Gastrocnemius medialis (tissue), 4 donors: ENCODE measurements at regions not wholly inside any gene's neighbourhood (a gene's known extent, or its start where the extent isn't known, plus 50 kb on each side); places are given as distances from the start of the nearest gene placed in this dataset.

ENCODE experiments used
- ATAC-seq, 2 donors: fragments of 150-250 bp; one replicate each; pipeline ENCODE4 v1.9.1; 2016
- DNase-seq, 2 donors: peaks; one replicate each; pipeline ENCODE4 v3.0.0-alpha.2; 2019
- H3K27ac ChIP-seq, 4 donors: fragments of 200-600 bp; sonication (generic); 1 replicate in 1 of 4; 2 replicates in 3 of 4; pipeline ENCODE4 v1.5.1; 2016 to 2018; ENCODE audit warnings: mild to moderate bottlenecking in 2 of 4, moderate library complexity in 1 of 4
- H3K27me3 ChIP-seq, 3 donors: fragments of 200-600 bp; sonication (generic) in 2 of 3; 1 replicate in 1 of 3; 2 replicates in 2 of 3; pipeline versions ENCODE4 v1.5.1 to v1.6.0; 2016 to 2019; ENCODE audit warnings: mild to moderate bottlenecking in 1 of 3, moderate library complexity in 1 of 3
- H3K36me3 ChIP-seq, 2 donors: fragments of 200-600 bp; sonication (generic) in 1 of 2; one replicate each; pipeline ENCODE4 v1.5.1; 2017 to 2018
- H3K4me1 ChIP-seq, 2 donors: fragments of 200-600 bp; sonication (generic) in 1 of 2; one replicate each; pipeline ENCODE4 v1.5.1; 2016 to 2017; ENCODE audit warnings: mild to moderate bottlenecking in 2 of 2
- H3K4me3 ChIP-seq, 4 donors: fragments of 200-600 bp; sonication (generic) in 3 of 4; 1 replicate in 1 of 4; 2 replicates in 3 of 4; pipeline ENCODE4 v1.5.1; 2016 to 2019; ENCODE audit warnings: mild to moderate bottlenecking in 2 of 4
- H3K9me3 ChIP-seq, 3 donors: fragments of 200-600 bp; sonication (generic) in 2 of 3; 1 replicate in 1 of 3; 2 replicates in 2 of 3; pipeline ENCODE4 v1.5.1; 2016 to 2019
- POLR2A ChIP-seq, 2 donors: fragments of 450-650 bp; IDR thresholded peaks; one replicate each; pipeline ENCODE4 v1.6.1; 2017; ENCODE audit warnings: antibody characterized with exemption in 2 of 2, mild to moderate bottlenecking in 2 of 2, moderate library complexity in 2 of 2
- in situ Hi-C, 4 donors: fragments of 200-750 bp; cut with MboI; loops; one replicate each; pipeline versions ENCODE4 v1.15.0 to v1.8.0; 2017; ENCODE audit warnings: low sequenced_read_pairs in 4 of 4
- intact Hi-C: fragments of 100-400 bp; cut with DNase I; formaldehyde crosslinking; loops from one replicate; pipeline ENCODE4 v1.15.1; 2023; ENCODE audit warnings: low total_unique reads
- TF ChIP-seq, protein P1 (sequence below), 5 experiments: fragments of 450-650 bp in 3 of 5; fragments of 200-600 bp in 2 of 5; sonication (generic) in 2 of 5; IDR thresholded peaks in 4 of 5; conservative IDR thresholded peaks in 1 of 5; 1 replicate in 4 of 5; 2 replicates in 1 of 5; pipeline ENCODE4 v1.5.1; 2016 to 2019; ENCODE audit warnings: antibody characterized with exemption in 5 of 5, mild to moderate bottlenecking in 3 of 5, moderate library complexity in 3 of 5

- in situ Hi-C loops (no loop called here), intact Hi-C loops (no loop called here)
- TF ChIP-seq POLR2A (IDR thresholded peaks at IDR 0.05), result no peak
- TF ChIP-seq, protein P1, sequence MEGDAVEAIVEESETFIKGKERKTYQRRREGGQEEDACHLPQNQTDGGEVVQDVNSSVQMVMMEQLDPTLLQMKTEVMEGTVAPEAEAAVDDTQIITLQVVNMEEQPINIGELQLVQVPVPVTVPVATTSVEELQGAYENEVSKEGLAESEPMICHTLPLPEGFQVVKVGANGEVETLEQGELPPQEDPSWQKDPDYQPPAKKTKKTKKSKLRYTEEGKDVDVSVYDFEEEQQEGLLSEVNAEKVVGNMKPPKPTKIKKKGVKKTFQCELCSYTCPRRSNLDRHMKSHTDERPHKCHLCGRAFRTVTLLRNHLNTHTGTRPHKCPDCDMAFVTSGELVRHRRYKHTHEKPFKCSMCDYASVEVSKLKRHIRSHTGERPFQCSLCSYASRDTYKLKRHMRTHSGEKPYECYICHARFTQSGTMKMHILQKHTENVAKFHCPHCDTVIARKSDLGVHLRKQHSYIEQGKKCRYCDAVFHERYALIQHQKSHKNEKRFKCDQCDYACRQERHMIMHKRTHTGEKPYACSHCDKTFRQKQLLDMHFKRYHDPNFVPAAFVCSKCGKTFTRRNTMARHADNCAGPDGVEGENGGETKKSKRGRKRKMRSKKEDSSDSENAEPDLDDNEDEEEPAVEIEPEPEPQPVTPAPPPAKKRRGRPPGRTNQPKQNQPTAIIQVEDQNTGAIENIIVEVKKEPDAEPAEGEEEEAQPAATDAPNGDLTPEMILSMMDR (IDR thresholded peaks at IDR 0.05 in 4 of 5, conservative IDR thresholded peaks at IDR 0.05 in 1 of 5), result no peak
- Histone ChIP-seq H3K9me3 (no peaks in the 10 kb centered on the region), H3K36me3 (no peaks in the 10 kb centered on the region), H3K27ac (no peak overlapping the region), H3K4me3 (no peak overlapping the region), H3K27me3 (no peaks in the 10 kb centered on the region), H3K4me1 (no peaks in the 10 kb centered on the region)
- ATAC-seq, result no peak
- DNase-seq, result no peak
Observed at GRCh38 chrX:810186-810585, 179.6 kb downstream of the SHOX start.

DNA sequence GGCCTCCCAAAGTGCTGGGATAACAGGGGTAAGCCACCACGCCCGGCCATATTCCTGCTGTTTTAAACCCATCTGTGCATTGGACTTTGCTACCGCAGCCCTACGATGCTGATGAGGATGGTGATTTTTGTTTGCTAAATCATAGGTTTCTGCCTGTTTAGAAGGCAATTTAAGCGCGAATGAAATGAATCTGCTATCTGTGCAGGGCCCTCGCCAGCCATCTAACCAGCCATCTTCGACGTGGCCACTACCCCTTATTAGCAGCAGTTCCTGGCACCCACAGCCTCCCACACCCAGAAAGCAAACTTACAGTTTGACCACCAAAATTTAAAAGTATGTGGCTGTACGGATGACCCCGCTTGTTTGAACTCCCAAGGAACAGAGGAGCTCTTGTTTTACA, 178.5 kb downstream of the SHOX start:
- no peaks in the 10 kb centered on the region for H3K27me3 ChIP-seq
- DNase-seq (no peak), ATAC-seq (no peak)
- intact Hi-C loops (no loop called here), in situ Hi-C loops (no loop called here)
- no peaks in the 10 kb centered on the region for H3K36me3 ChIP-seq
- H3K27ac ChIP-seq, result no peak overlapping the region
- TF ChIP-seq POLR2A (IDR thresholded peaks at IDR 0.05), result no peak
- TF ChIP-seq, protein P1 (IDR thresholded peaks at IDR 0.05 in 4 of 5, conservative IDR thresholded peaks at IDR 0.05 in 1 of 5), result no peak
- H3K4me3 ChIP-seq, result no peak overlapping the region
- H3K9me3 ChIP-seq, result no peaks in the 10 kb centered on the region
- H3K4me1 ChIP-seq, result no peaks in the 10 kb centered on the region

GRCh38 chrX:806586-806985, 176.0 kb downstream of the SHOX start:
- no peak for DNase-seq
- Histone ChIP-seq H3K27me3 (no peaks in the 10 kb centered on the region), H3K27ac (no peak overlapping the region), H3K4me1 (no peaks in the 10 kb centered on the region), H3K36me3 (no peaks in the 10 kb centered on the region), H3K4me3 (no peak overlapping the region), H3K9me3 (no peaks in the 10 kb centered on the region)
- in situ Hi-C loops (no loop called here), intact Hi-C loops (no loop called here)
- TF ChIP-seq POLR2A (IDR thresholded peaks at IDR 0.05), result no peak
- TF ChIP-seq, protein P1 (IDR thresholded peaks at IDR 0.05 in 4 of 5, conservative IDR thresholded peaks at IDR 0.05 in 1 of 5), result no peak
- ATAC-seq, result no peak

- H3K4me3 ChIP-seq, result no peak overlapping the region
- no peaks in the 10 kb centered on the region for H3K4me1 ChIP-seq
- H3K27ac ChIP-seq, result no peak overlapping the region
- ATAC-seq, result no peak
- H3K27me3 ChIP-seq, result no peaks in the 10 kb centered on the region
- no peaks in the 10 kb centered on the region for H3K36me3 ChIP-seq
- intact Hi-C loops, result no loop called here
- TF ChIP-seq, protein P1 (IDR thresholded peaks at IDR 0.05 in 4 of 5, conservative IDR thresholded peaks at IDR 0.05 in 1 of 5), result no peak
- TF ChIP-seq POLR2A (IDR thresholded peaks at IDR 0.05), result no peak
- in situ Hi-C loops, result no loop called here
- no peaks in the 10 kb centered on the region for H3K9me3 ChIP-seq
- DNase-seq, result no peak
Observed at GRCh38 chrX:805988-806387, 175.4 kb downstream of the SHOX start.

- H3K36me3 ChIP-seq, result no peaks in the 10 kb centered on the region
- H3K4me3 ChIP-seq, result no peak overlapping the region
- no peaks in the 10 kb centered on the region for H3K27me3 ChIP-seq
- in situ Hi-C loops (no loop called here), intact Hi-C loops (no loop called here)
- H3K27ac ChIP-seq, result no peak overlapping the region
- DNase-seq (no peak), ATAC-seq (no peak)
- TF ChIP-seq, protein P1 (IDR thresholded peaks at IDR 0.05 in 4 of 5, conservative IDR thresholded peaks at IDR 0.05 in 1 of 5), result no peak
- TF ChIP-seq POLR2A (IDR thresholded peaks at IDR 0.05), result no peak
- H3K9me3 ChIP-seq, result no peaks in the 10 kb centered on the region
- H3K4me1 ChIP-seq, result no peaks in the 10 kb centered on the region
Observed at GRCh38 chrX:805103-805670, 174.6 kb downstream of the SHOX start.
